ENCODE measurements at regions not wholly inside any gene's neighbourhood (a gene's known extent, or its start where the extent isn't known, plus 50 kb on each side); places are given as distances from the start of the nearest gene placed in this dataset.

DNA sequence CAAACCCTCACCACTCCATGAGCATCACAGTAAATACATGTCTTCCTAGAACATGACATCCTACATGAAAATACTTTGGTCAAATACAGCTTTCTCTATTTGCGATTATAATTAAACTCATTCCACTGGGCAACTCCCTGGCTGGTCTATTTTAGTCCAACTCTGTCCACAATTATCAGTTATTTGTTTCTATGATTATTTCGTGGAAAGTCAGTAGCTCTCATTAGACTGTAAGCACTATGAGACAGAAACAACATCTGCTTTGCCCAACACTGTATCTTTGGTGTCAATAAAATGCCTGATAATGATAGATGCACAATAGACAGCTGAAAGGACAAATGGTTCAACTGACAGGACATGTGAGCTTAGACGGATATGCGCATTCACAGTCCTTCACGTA, 292.0 kb downstream of the KLF12 start:
- ATAC-seq (no peak), DNase-seq (no peak)
- intact Hi-C loops (cut with DNase I) = no loop called here
- no peak overlapping the region for H3K4me3 ChIP-seq
- no peak overlapping the region for H3K27ac ChIP-seq
- TF ChIP-seq POLR2A (IDR thresholded peaks at IDR 0.05) = no peak
- TF ChIP-seq, protein P1, sequence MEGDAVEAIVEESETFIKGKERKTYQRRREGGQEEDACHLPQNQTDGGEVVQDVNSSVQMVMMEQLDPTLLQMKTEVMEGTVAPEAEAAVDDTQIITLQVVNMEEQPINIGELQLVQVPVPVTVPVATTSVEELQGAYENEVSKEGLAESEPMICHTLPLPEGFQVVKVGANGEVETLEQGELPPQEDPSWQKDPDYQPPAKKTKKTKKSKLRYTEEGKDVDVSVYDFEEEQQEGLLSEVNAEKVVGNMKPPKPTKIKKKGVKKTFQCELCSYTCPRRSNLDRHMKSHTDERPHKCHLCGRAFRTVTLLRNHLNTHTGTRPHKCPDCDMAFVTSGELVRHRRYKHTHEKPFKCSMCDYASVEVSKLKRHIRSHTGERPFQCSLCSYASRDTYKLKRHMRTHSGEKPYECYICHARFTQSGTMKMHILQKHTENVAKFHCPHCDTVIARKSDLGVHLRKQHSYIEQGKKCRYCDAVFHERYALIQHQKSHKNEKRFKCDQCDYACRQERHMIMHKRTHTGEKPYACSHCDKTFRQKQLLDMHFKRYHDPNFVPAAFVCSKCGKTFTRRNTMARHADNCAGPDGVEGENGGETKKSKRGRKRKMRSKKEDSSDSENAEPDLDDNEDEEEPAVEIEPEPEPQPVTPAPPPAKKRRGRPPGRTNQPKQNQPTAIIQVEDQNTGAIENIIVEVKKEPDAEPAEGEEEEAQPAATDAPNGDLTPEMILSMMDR (IDR thresholded peaks at IDR 0.05) = no peak
- 77 to 82% methylated on average over 5 of the region's 5 CpGs for WGBS, 2 donors
- H3K27me3 ChIP-seq = no peaks in the 10 kb centered on the region
- H3K36me3 ChIP-seq (replicated peaks in 1 of 2; ENCODE audit: insufficient read depth in 1 of 2, low read depth in 2 of 2) = no peaks in the 10 kb centered on the region
- no peaks in the 10 kb centered on the region for H3K4me1 ChIP-seq
- H3K9me3 ChIP-seq = no peaks in the 10 kb centered on the region

DNA sequence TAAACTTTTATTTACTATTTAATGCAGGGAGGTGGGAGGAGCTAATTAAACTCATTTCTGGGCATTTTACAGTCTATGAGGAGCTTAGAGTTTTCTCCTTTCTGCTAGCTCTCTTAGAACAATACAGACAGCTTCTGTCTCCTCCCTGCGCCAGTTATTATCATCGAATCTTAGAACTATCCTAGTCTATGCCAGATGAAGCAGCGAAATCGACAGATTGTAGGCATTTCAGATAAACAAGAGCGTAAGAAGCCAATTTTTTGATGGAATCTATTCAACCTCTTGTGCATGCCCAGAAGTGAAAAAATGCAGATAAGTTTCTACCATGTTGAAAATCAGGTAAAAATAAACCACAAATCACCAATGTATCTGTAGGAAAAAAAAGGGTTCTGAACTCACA, 297.1 kb downstream of the KLF12 start:
- ATAC-seq (no peak), DNase-seq (no peak)
- H3K27me3 ChIP-seq = no peaks in the 10 kb centered on the region
- H3K4me3 ChIP-seq = no peak overlapping the region
- H3K36me3 ChIP-seq (replicated peaks in 1 of 2; ENCODE audit: insufficient read depth in 1 of 2, low read depth in 2 of 2) = no peaks in the 10 kb centered on the region
- TF ChIP-seq POLR2A (IDR thresholded peaks at IDR 0.05) = no peak
- TF ChIP-seq, protein P1 (IDR thresholded peaks at IDR 0.05) = no peak
- no peaks in the 10 kb centered on the region for H3K4me1 ChIP-seq
- intact Hi-C loops (cut with DNase I) = no loop called here
- H3K27ac ChIP-seq = no peak overlapping the region
- 67 to 72% methylated on average over 5 of the region's 5 CpGs for WGBS, 2 donors
- no peaks in the 10 kb centered on the region for H3K9me3 ChIP-seq

DNA sequence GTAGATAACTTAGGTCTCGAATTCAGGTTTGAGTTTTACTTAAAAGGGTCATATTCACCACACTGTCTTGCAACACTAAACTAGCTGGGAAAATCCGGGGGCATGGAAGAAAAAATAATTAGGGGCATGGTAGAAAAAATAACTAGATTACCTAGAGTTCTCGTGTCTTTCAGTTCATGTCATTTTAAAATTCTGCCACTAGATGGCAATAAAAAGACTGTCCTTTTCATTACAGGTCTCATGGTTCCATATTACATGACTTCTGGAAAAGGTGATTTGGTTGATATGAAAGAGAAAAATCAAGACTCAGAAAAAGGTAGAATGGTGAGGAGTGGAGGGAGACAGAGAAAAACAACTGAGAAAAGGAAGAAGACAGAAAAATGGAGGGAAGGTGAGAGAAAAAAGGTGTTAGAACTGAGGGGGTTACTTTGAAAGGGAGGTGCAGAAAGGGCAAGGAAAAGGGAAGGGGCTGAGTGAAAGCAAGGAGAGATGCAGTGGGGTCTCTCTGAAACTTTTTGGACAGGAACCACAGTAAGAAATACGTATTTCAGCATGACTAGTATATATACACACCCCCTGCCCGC, 299.0 kb downstream of the KLF12 start:
- Histone ChIP-seq H3K9me3 (no peaks in the 10 kb centered on the region), H3K27ac (no peak overlapping the region), H3K36me3 (replicated peaks in 1 of 2; ENCODE audit: insufficient read depth in 1 of 2, low read depth in 2 of 2) (no peaks in the 10 kb centered on the region), H3K4me3 (no peak overlapping the region), H3K27me3 (no peaks in the 10 kb centered on the region), H3K4me1 (no peaks in the 10 kb centered on the region)
- TF ChIP-seq, protein P1 (IDR thresholded peaks at IDR 0.05) = peak; percentile 10 to 75 (median 69)
- no peak for TF ChIP-seq POLR2A (IDR thresholded peaks at IDR 0.05)
- intact Hi-C loops (cut with DNase I) = no loop called here
- WGBS, 2 donors = 33 to 37% methylated on average over 5 of the region's 5 CpGs
- ATAC-seq (peak; percentile 59), DNase-seq (no peak)

DNA sequence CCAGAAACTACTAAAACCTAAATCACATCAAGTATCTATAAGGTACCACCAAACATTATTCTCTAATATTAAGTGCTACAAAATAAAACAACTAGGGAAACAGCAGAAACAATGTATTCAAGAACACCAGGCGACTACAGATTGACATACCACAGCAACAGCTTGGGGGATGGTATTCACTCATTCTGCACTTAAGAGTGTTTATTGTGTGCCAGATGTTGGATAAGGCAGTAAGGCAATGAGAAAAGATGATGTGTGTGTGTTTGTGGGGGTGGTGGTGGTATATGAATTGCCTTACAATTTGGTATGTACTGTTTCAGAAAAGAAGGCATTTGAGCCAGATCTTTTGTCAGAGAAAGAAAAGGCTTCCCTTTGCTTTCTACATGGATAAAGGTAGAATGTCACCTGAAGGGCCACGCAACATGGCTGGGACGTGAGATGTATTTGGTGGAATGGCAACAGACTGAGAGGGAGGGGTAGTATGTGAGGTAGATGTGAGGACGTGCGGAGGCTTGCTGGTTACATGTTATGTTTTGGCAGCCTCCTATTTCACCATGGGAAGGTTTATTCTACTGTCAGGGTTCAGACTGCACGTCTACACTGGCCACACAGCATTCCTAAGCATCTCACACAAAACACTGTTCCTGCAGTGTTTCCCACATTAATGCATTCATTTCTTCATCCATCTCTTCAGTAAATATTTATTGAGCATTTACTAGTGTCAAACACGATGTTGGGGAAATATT, 300.7 kb downstream of the KLF12 start:
- WGBS, 2 donors = 54 to 60% methylated on average over 7 of the region's 7 CpGs
- no peak for TF ChIP-seq POLR2A (IDR thresholded peaks at IDR 0.05)
- TF ChIP-seq, protein P1 (IDR thresholded peaks at IDR 0.05) = no peak
- Histone ChIP-seq H3K4me1 (no peaks in the 10 kb centered on the region), H3K27ac (no peak overlapping the region), H3K4me3 (no peak overlapping the region), H3K36me3 (replicated peaks in 1 of 2; ENCODE audit: insufficient read depth in 1 of 2, low read depth in 2 of 2) (no peaks in the 10 kb centered on the region), H3K9me3 (no peaks in the 10 kb centered on the region), H3K27me3 (no peaks in the 10 kb centered on the region)
- intact Hi-C loops (cut with DNase I) = no loop called here
- DNase-seq (no peak), ATAC-seq (no peak)

DNA sequence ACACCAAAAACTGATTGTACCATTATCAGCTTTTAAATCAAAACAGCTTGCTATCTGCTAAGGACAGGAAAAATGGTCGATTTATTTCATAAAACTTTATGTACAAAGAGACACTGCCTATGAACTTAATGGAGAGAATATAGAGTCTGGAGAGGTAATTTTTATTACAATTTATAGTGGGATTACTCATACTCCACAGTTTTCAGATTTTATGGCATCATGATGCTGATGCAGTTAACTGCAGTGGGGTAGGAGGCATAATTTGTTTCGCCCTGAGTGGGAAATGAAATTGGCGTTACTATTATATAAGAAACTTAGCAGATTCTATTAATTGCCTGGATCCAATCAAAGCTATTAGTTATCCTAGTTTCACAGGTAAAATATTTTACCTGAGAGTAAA, 301.4 kb downstream of the KLF12 start:
- WGBS, 2 donors = 61 to 69% methylated on average over 3 of the region's 3 CpGs
- intact Hi-C loops (cut with DNase I) = no loop called here

More for the DNA sequence above, 301.4 kb downstream of the KLF12 start:
- H3K4me3 ChIP-seq = no peak overlapping the region
- DNase-seq = no peak
- TF ChIP-seq POLR2A (IDR thresholded peaks at IDR 0.05) = no peak
- TF ChIP-seq, protein P1 (IDR thresholded peaks at IDR 0.05) = no peak
- no peak overlapping the region for H3K27ac ChIP-seq
- no peaks in the 10 kb centered on the region for H3K36me3 ChIP-seq (replicated peaks in 1 of 2; ENCODE audit: insufficient read depth in 1 of 2, low read depth in 2 of 2)
- no peaks in the 10 kb centered on the region for H3K4me1 ChIP-seq
- no peak for ATAC-seq
- H3K9me3 ChIP-seq = no peaks in the 10 kb centered on the region
- no peaks in the 10 kb centered on the region for H3K27me3 ChIP-seq

Data from body of pancreas (tissue), 4 donors.